Tibial artery (tissue), 4 donors: ENCODE measurements at regions not wholly inside any gene's neighbourhood (a gene's known extent, or its start where the extent isn't known, plus 50 kb on each side); places are given as distances from the start of the nearest gene placed in this dataset.

Experiments used
- DNase-seq, 2 donors: peaks; one replicate each; pipeline ENCODE4 v3.0.0-alpha.2; 2019
- H3K27ac ChIP-seq, 2 donors: fragments of 200-600 bp; sonication (generic) in 1 of 2; 1 replicate in 1 of 2; 2 replicates in 1 of 2; pipeline ENCODE4 v1.5.1; 2018 to 2019; ENCODE audit warnings: mild to moderate bottlenecking in 1 of 2
- H3K27me3 ChIP-seq, 2 donors: fragments of 200-600 bp; sonication (generic) in 1 of 2; one replicate each; pipeline versions ENCODE4 v1.5.1 to v1.6.0; 2016 to 2019
- H3K36me3 ChIP-seq, 3 donors: fragments of 200-600 bp; sonication (generic) in 2 of 3; one replicate each; pipeline ENCODE4 v1.5.1; 2016 to 2019; ENCODE audit warnings: mild to moderate bottlenecking in 2 of 3
- H3K4me1 ChIP-seq, 4 donors: fragments of 200-600 bp; sonication (generic) in 2 of 4; 1 replicate in 3 of 4; 2 replicates in 1 of 4; pipeline ENCODE4 v1.5.1; 2016 to 2019
- H3K4me3 ChIP-seq, 2 donors: fragments of 200-600 bp; sonication (generic) in 1 of 2; 1 replicate in 1 of 2; 2 replicates in 1 of 2; pipeline ENCODE4 v1.5.1; 2018 to 2019; ENCODE audit warnings: mild to moderate bottlenecking in 2 of 2
- H3K9me3 ChIP-seq, 3 donors: fragments of 200-600 bp; sonication (generic) in 1 of 3; one replicate each; pipeline ENCODE4 v1.5.1; 2016 to 2019
- CTCF ChIP-seq, 2 experiments: fragments of 200-600 bp in 1 of 2; fragments of 450-650 bp in 1 of 2; IDR thresholded peaks; one replicate each; pipeline ENCODE4 v1.5.1; 2017 to 2019; ENCODE audit warnings: antibody characterized with exemption in 2 of 2, mild to moderate bottlenecking in 1 of 2, moderate library complexity in 1 of 2
- intact Hi-C: fragments of 100-400 bp; cut with DNase I; formaldehyde crosslinking; loops from one replicate; pipeline ENCODE4 v1.15.0; 2023; ENCODE audit warnings: low total_unique reads

GRCh38 chr4:159487284-159487747, 384.4 kb downstream of the RAPGEF2 start:
- H3K4me3 ChIP-seq, result no peak overlapping the region
- peak; percentile 79 to 82 for TF ChIP-seq CTCF (IDR thresholded peaks at IDR 0.05)
- DNase-seq, result no peak
- H3K9me3 ChIP-seq, result peaks cover 4 to 9% (median 9%) of the 10 kb centered on the region in 3 donors
- no peaks in the 10 kb centered on the region for H3K36me3 ChIP-seq
- H3K27me3 ChIP-seq, result peaks cover 0 to 4% of the 10 kb centered on the region in 2 donors
- H3K27ac ChIP-seq, result no peak overlapping the region
- intact Hi-C loops, result no loop called here
- H3K4me1 ChIP-seq, result peaks cover 0 to 2% (median 0%) of the 10 kb centered on the region in 4 donors

GRCh38 chr4:159489646-159490045, 386.8 kb downstream of the RAPGEF2 start:
- intact Hi-C loops, result no loop called here
- Histone ChIP-seq H3K9me3 (peaks cover 4 to 11% (median 9%) of the 10 kb centered on the region in 3 donors), H3K4me3 (no peak overlapping the region), H3K27ac (no peak overlapping the region), H3K36me3 (no peaks in the 10 kb centered on the region), H3K27me3 (peaks cover 0 to 4% of the 10 kb centered on the region in 2 donors), H3K4me1 (peaks cover 0 to 2% (median 0%) of the 10 kb centered on the region in 4 donors)
- TF ChIP-seq CTCF (IDR thresholded peaks at IDR 0.05), result no peak
- DNase-seq, result no peak

GRCh38 chr4:159495515-159496236, 392.8 kb downstream of the RAPGEF2 start:
- Histone ChIP-seq H3K27me3 (no peaks in the 10 kb centered on the region), H3K27ac (no peak overlapping the region), H3K9me3 (peaks cover 4 to 11% (median 9%) of the 10 kb centered on the region in 3 donors), H3K4me3 (no peak overlapping the region), H3K36me3 (no peaks in the 10 kb centered on the region), H3K4me1 (no peaks in the 10 kb centered on the region)
- intact Hi-C loops, result no loop called here
- no peak for DNase-seq
- no peak for TF ChIP-seq CTCF (IDR thresholded peaks at IDR 0.05)

GRCh38 chr4:159496248-159496647, 393.4 kb downstream of the RAPGEF2 start:
- Histone ChIP-seq H3K27me3 (no peaks in the 10 kb centered on the region), H3K36me3 (no peaks in the 10 kb centered on the region), H3K9me3 (peaks cover 4 to 11% (median 7%) of the 10 kb centered on the region in 3 donors), H3K27ac (no peak overlapping the region), H3K4me1 (no peaks in the 10 kb centered on the region), H3K4me3 (no peak overlapping the region)
- intact Hi-C loops, result no loop called here
- DNase-seq, result no peak
- TF ChIP-seq CTCF (IDR thresholded peaks at IDR 0.05), result no peak

GRCh38 chr4:159497936-159498335, 395.1 kb downstream of the RAPGEF2 start:
- H3K4me1 ChIP-seq, result no peaks in the 10 kb centered on the region
- no peaks in the 10 kb centered on the region for H3K36me3 ChIP-seq
- no peaks in the 10 kb centered on the region for H3K27me3 ChIP-seq
- no peak for TF ChIP-seq CTCF (IDR thresholded peaks at IDR 0.05)
- no peak overlapping the region for H3K27ac ChIP-seq
- no peak for DNase-seq
- no peak overlapping the region for H3K4me3 ChIP-seq
- intact Hi-C loops, result no loop called here
- H3K9me3 ChIP-seq, result no peaks in the 10 kb centered on the region
